Fibroblast of lung (primary cell): ENCODE measurements at regions not wholly inside any gene's neighbourhood (a gene's known extent, or its start where the extent isn't known, plus 50 kb on each side); places are given as distances from the start of the nearest gene placed in this dataset.

ENCODE experiments used
- CTCF ChIP-seq, 2 donors: IDR thresholded peaks in 1 of 2; conservative IDR thresholded peaks in 1 of 2; 1 replicate in 1 of 2; 2 replicates in 1 of 2; pipeline ENCODE4 v1.5.1; 2011 to 2012; ENCODE audit warnings: low read length in 2 of 2, control low read depth in 1 of 2, inconsistent platforms in 1 of 2, low read depth in 1 of 2, mild to moderate bottlenecking in 1 of 2
- EZH2 ChIP-seq: IDR thresholded peaks from 2 replicates; pipeline ENCODE4 v1.5.1; 2012; ENCODE audit warnings: low read length, control low read depth, mild to moderate bottlenecking; ENCODE audit errors: missing control alignments

GRCh38 chr12:30531731-30532678 is 163.7 kb downstream of the IPO8 start:
- no peak for TF ChIP-seq CTCF (conservative IDR thresholded peaks at IDR 0.05 in 1 of 2, IDR thresholded peaks at IDR 0.05 in 1 of 2; ENCODE audit: low read depth in 1 of 2, low read length in 2 of 2)
- no peak for TF ChIP-seq EZH2
